ENCODE measurements at regions not wholly inside any gene's neighbourhood (a gene's known extent, or its start where the extent isn't known, plus 50 kb on each side); places are given as distances from the start of the nearest gene placed in this dataset.

GRCh38 chr9:107866711-107867311 is 377.2 kb upstream of the KLF4 start:
- no peak overlapping the region for H3K4me3 Mint-ChIP-seq
- no peak for DNase-seq (ENCODE audit: low read depth, low spot score)
- H3K27me3 Mint-ChIP-seq (ENCODE audit: low read depth) = no peaks in the 10 kb centered on the region
- H3K36me3 Mint-ChIP-seq (ENCODE audit: low read depth) = no peaks in the 10 kb centered on the region
- no peaks in the 10 kb centered on the region for H3K4me1 Mint-ChIP-seq
- no peaks in the 10 kb centered on the region for H3K9me3 Mint-ChIP-seq
- H3K27ac Mint-ChIP-seq (ENCODE audit: unreplicated experiment) = no peak overlapping the region
- no peak for TF ChIP-seq CTCF (conservative IDR thresholded peaks at IDR 0.05)

GRCh38 chr9:107863396-107863795 is 373.8 kb upstream of the KLF4 start:
- H3K4me1 Mint-ChIP-seq = no peaks in the 10 kb centered on the region
- H3K9me3 Mint-ChIP-seq = no peaks in the 10 kb centered on the region
- no peak for DNase-seq (ENCODE audit: low read depth, low spot score)
- no peaks in the 10 kb centered on the region for H3K27me3 Mint-ChIP-seq (ENCODE audit: low read depth)
- TF ChIP-seq CTCF (conservative IDR thresholded peaks at IDR 0.05) = no peak
- H3K36me3 Mint-ChIP-seq (ENCODE audit: low read depth) = no peaks in the 10 kb centered on the region
- no peak overlapping the region for H3K4me3 Mint-ChIP-seq
- H3K27ac Mint-ChIP-seq (ENCODE audit: unreplicated experiment) = no peak overlapping the region

- TF ChIP-seq CTCF (conservative IDR thresholded peaks at IDR 0.05) = no peak
- Mint-ChIP-seq H3K9me3 (no peaks in the 10 kb centered on the region), H3K4me1 (no peaks in the 10 kb centered on the region), H3K36me3 (ENCODE audit: low read depth) (no peaks in the 10 kb centered on the region), H3K4me3 (no peak overlapping the region), H3K27me3 (ENCODE audit: low read depth) (no peaks in the 10 kb centered on the region), H3K27ac (ENCODE audit: unreplicated experiment) (no peak overlapping the region)
- DNase-seq (ENCODE audit: low read depth, low spot score) = no peak
Measured at GRCh38 chr9:107862881-107863280, 373.3 kb upstream of the KLF4 start.

- Mint-ChIP-seq H3K27ac (ENCODE audit: unreplicated experiment) (no peak overlapping the region), H3K36me3 (ENCODE audit: low read depth) (no peaks in the 10 kb centered on the region), H3K9me3 (no peaks in the 10 kb centered on the region), H3K4me3 (no peak overlapping the region), H3K4me1 (no peaks in the 10 kb centered on the region), H3K27me3 (ENCODE audit: low read depth) (no peaks in the 10 kb centered on the region)
- TF ChIP-seq CTCF (conservative IDR thresholded peaks at IDR 0.05) = no peak
- DNase-seq (ENCODE audit: low read depth, low spot score) = no peak
Measured at GRCh38 chr9:107862323-107862722, 372.8 kb upstream of the KLF4 start.

- Mint-ChIP-seq H3K36me3 (ENCODE audit: low read depth) (no peaks in the 10 kb centered on the region), H3K27ac (ENCODE audit: unreplicated experiment) (no peak overlapping the region), H3K4me1 (no peaks in the 10 kb centered on the region), H3K4me3 (no peak overlapping the region), H3K27me3 (ENCODE audit: low read depth) (no peaks in the 10 kb centered on the region), H3K9me3 (no peaks in the 10 kb centered on the region)
- DNase-seq (ENCODE audit: low read depth, low spot score) = no peak
- TF ChIP-seq CTCF (conservative IDR thresholded peaks at IDR 0.05) = no peak
Measured at GRCh38 chr9:107861075-107861474, 371.5 kb upstream of the KLF4 start.

Measured in neural crest cell (in vitro differentiated cells).